ENCODE measurements at regions not wholly inside any gene's neighbourhood (a gene's known extent, or its start where the extent isn't known, plus 50 kb on each side); places are given as distances from the start of the nearest gene placed in this dataset.
A peak's percentile ranks its signal among the peaks of the same experiment; 100 is the strongest.

- intact Hi-C loops (cut with DNase I; ENCODE audit: low total_unique reads) = loop anchor here (5.0 kb wide), 1 partner anchor 341 kb away; no protein-coding TSS in a partner anchor
Measured at GRCh38 chr1:224510880-224511645, 76.5 kb upstream of the WDR26 start.

GRCh38 chr1:224512600-224513151, 78.1 kb upstream of the WDR26 start:
- 73 to 87% (median 81%) methylated on average over 5 of the region's 5 CpGs for WGBS, 5 donors
- H3K27me3 ChIP-seq (replicated peaks in 1 of 7) = no peaks in the 10 kb centered on the region
- intact Hi-C loops (cut with DNase I; ENCODE audit: low total_unique reads) = loop anchor here (5.0 kb wide), 1 partner anchor 340 kb away; no protein-coding TSS in a partner anchor
- TF ChIP-seq CTCF (IDR thresholded peaks at IDR 0.05 in 8 of 11, conservative IDR thresholded peaks at IDR 0.05 in 3 of 11) = peak in 1 of 11 experiments; percentile 35
- TF ChIP-seq POLR2AphosphoS5 (IDR thresholded peaks at IDR 0.05) = no peak
- TF ChIP-seq POLR2A (IDR thresholded peaks at IDR 0.05) = no peak
- no peak overlapping the region for H3K4me3 ChIP-seq
- H3K27ac ChIP-seq = no peak overlapping the region
- DNase-seq = no peak
- H3K9me3 ChIP-seq = no peaks in the 10 kb centered on the region
- peaks cover 0 to 7% (median 6%) of the 10 kb centered on the region in 6 donors for H3K4me1 ChIP-seq
- no peaks in the 10 kb centered on the region for H3K36me3 ChIP-seq

More at GRCh38 chr1:224510880-224511645, 76.5 kb upstream of the WDR26 start:
- H3K36me3 ChIP-seq = no peaks in the 10 kb centered on the region
- H3K27me3 ChIP-seq (replicated peaks in 1 of 7) = no peaks in the 10 kb centered on the region
- no peak for DNase-seq
- no peak overlapping the region for H3K4me3 ChIP-seq
- TF ChIP-seq POLR2AphosphoS5 (IDR thresholded peaks at IDR 0.05) (no peak), CTCF (IDR thresholded peaks at IDR 0.05 in 8 of 11, conservative IDR thresholded peaks at IDR 0.05 in 3 of 11) (no peak), POLR2A (IDR thresholded peaks at IDR 0.05) (no peak)
- H3K27ac ChIP-seq = no peak overlapping the region
- whole genome bisulfite sequencing, 5 donors = 60 to 78% (median 68%) methylated on average over 4 of the region's 4 CpGs
- no peaks in the 10 kb centered on the region for H3K9me3 ChIP-seq
- H3K4me1 ChIP-seq = peaks cover 0 to 7% (median 6%) of the 10 kb centered on the region in 6 donors

- no peak for DNase-seq
- Histone ChIP-seq H3K9me3 (no peaks in the 10 kb centered on the region), H3K27me3 (replicated peaks in 1 of 7) (no peaks in the 10 kb centered on the region), H3K27ac (no peak overlapping the region), H3K36me3 (no peaks in the 10 kb centered on the region), H3K4me3 (no peak overlapping the region), H3K4me1 (peaks cover 0 to 7% (median 6%) of the 10 kb centered on the region in 6 donors)
- TF ChIP-seq POLR2AphosphoS5 (IDR thresholded peaks at IDR 0.05) (no peak), POLR2A (IDR thresholded peaks at IDR 0.05) (no peak), CTCF (IDR thresholded peaks at IDR 0.05 in 8 of 11, conservative IDR thresholded peaks at IDR 0.05 in 3 of 11) (no peak)
- WGBS, 5 donors = 59 to 78% (median 62%) methylated on average over 6 of the region's 6 CpGs
- intact Hi-C loops (cut with DNase I; ENCODE audit: low total_unique reads) = loop anchor here (5.0 kb wide), 1 partner anchor 339 kb away; no protein-coding TSS in a partner anchor
Measured at GRCh38 chr1:224513383-224513782, 78.8 kb upstream of the WDR26 start.

GRCh38 chr1:224513787-224514209, 79.2 kb upstream of the WDR26 start:
- peak; percentile 94 for DNase-seq

More at GRCh38 chr1:224513787-224514209, 79.2 kb upstream of the WDR26 start:
- TF ChIP-seq CTCF (IDR thresholded peaks at IDR 0.05 in 8 of 11, conservative IDR thresholded peaks at IDR 0.05 in 3 of 11) = peak; percentile 62 to 93 (median 84)
- TF ChIP-seq POLR2AphosphoS5 (IDR thresholded peaks at IDR 0.05) = no peak
- TF ChIP-seq POLR2A (IDR thresholded peaks at IDR 0.05) = no peak
- H3K27me3 ChIP-seq (replicated peaks in 1 of 7) = no peaks in the 10 kb centered on the region
- H3K27ac ChIP-seq = no peak overlapping the region
- no peak overlapping the region for H3K4me3 ChIP-seq
- WGBS, 5 donors = 0 to 7% (median 5%) methylated on average over 9 to 11 of the region's 11 CpGs
- intact Hi-C loops (cut with DNase I; ENCODE audit: low total_unique reads) = loop anchor here (5.0 kb wide), 1 partner anchor 339 kb away; no protein-coding TSS in a partner anchor
- H3K4me1 ChIP-seq = peaks cover 0 to 7% (median 6%) of the 10 kb centered on the region in 6 donors
- H3K9me3 ChIP-seq = no peaks in the 10 kb centered on the region
- H3K36me3 ChIP-seq = no peaks in the 10 kb centered on the region

All from spleen (tissue), 11 donors.